Fibroblast of skin of abdomen (primary cell): ENCODE measurements at regions not wholly inside any gene's neighbourhood (a gene's known extent, or its start where the extent isn't known, plus 50 kb on each side); places are given as distances from the start of the nearest gene placed in this dataset.
"Not testable (repeated sequence)": the region's sequence is repeated elsewhere in the genome, so short reads cannot be mapped to it uniquely, and the experiment has no call there.

Experiments
- DNase-seq: peaks from one replicate; pipeline ENCODE4 v3.0.0-alpha.2; 2013

DNA sequence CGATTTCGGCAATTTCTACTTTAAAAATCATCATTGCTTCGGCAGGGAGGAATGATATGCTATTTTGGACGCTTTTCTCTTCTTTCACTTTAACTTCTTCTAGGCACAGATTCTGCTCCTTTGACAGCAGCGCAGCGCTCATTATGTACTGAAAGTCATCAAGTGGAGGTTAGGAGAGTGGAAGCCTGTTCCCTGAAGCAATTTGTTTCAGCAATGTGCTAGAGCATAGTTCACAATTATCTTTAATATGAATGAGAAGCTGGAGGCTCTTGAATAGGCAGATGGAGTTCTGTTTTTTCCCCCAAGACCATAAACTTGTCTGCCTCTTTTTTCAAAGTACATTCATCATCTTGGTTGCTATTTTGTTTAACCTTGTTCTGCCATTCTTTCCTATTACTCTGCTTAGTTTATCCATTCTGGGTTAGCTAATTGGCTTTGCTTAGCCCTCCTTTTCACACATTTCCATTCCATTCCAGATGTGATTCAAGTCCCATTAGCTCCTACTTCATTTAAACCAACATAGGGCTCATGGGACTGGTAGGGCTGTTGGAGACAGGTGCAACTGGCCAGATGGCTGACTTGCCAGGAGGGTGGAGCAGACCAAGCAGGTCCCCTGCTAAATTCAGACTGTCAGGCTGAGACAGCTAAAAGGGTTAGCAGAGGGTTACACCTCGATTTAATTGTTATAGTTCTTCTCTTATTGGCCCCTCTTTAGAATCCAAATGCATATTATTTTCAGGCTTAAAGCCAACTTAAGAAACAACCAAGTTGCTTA is 534.7 kb upstream of the CBLB start:
- DNase-seq, result no peak

DNA sequence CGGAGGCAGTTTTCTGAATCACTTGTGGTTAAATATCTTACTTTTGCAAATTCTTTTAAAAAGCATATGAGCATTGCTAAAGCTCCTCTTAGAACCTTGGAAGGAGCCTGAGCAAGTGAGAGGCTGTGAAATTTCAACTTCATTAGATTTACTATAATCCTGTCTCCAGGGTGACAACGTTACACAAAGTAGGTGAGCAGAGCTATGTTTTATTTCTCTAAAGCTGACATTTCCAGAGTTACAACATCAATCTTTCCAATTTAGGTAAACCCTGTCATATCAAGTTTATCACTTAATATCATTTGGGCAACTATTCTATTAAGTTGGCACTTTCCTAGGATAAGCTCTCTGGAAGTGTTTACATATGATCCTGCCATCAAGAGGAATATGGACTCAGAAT is 544.9 kb upstream of the CBLB start:
- DNase-seq, result no peak

DNA sequence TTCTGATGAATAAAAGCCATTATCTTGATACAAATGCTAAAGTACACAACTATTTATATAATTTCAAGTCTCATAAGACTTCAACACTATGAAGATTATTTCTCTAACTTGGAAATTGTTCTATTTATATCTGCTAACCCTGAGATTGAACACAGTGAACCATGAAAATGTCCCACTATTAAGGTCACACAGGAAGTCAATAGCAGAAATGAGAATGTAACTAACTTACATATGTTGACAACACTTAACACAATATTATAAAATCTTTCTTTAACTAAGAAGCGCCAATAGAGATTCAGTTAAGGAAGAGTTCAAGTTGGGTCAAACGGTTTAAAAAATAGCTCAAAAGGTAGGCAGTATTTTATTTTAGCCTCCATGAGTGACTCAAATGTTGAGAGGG is 551.8 kb upstream of the CBLB start:
- no peak for DNase-seq

DNA sequence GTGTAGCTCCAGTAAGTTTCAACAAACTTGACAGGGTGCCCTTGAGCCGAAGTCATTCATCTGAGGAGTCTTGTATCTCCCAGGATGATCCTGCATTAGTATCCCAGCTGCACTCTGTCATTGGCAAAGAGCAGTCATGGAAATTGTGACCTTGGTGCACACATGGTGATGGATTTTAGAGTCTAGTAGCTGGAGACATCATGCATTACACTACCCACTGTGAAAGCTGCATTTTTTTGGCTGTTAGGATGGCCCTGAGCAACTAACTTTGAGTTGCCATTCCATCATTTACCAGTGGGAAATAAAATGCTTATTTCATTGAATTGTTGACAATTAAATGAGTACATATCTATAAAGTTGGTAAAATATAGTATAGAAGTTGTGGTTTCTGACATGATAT is 552.6 kb upstream of the CBLB start:
- DNase-seq, result no peak

DNA sequence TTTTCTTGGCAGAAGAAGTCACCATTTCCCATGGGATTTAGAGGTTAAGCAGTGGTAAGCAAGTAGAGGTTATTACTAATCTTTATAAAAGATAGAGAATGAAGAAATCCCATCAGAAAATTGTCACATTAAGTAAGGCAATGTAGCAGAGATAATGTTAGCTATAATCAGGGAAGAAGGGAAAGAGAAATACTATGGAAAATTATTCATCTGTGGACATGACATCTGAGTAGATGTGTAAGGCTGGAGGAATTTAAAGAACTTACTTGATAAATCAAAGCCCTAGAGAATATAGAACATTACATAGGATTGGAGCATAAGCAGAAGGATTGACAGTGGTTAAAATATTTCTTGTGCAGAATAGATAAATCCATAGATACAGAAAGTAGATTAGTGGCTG is 553.1 kb upstream of the CBLB start:
- DNase-seq, result peak; percentile 81

DNA sequence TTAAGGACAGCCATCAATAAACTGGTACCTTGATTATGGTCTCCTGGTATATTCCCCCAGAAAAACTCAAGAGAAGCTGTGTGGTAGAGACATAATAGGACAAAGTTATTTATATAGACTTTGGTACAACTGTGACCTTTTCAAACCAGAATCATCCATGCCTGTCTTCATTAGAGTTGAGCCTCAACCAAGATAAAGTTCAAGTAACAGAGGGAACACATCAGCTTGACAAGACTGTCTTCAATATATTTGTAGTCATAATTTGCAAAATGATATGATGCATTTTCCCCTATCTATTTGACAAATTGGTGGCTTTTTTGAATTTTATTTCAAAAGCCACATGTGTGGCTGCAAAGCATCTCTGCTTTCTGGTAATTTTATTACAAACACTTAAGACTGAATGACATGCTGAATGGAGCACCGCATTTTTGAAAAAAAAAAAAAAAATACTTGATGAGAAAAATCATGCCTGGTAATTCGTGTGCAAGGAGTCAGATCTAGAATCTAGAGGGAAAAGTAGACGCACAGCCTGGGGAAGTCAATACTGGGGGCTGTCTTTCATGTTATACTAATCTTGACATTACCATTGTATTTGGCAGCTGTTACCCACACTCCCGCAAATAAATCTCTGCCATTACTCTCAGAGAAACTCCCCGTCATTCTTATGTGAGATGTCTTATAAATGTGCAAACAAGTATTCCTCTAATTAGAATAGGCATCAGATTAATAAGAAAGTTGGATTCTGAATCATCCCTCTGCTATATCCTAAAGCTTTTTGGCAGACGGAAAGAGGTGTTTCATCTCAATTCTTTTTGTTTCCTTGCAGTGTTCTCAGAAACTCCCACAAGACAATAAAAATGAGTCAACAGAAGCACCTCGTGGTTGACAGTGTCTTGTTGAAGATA is 554.8 kb upstream of the CBLB start:
- peak; percentile 77 for DNase-seq

DNA sequence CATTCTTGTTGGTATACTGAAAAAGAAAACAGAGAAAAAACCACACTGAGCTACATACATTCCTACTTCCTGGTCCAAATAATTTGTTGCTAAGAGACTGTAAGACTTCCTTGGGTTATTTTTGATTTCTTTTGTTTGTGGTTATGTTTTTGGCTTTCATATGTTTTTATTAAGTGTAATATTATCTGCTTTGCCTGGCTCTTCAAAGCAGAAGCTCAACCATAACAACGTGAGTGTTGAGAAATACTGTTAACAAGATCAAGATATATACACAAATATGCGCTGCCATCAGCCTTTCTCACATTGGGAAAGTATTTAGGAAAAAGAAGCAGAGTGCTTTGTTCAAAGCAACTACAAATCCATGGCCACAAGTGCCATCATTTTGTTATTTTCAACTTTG is 556.2 kb upstream of the CBLB start:
- DNase-seq, result peak; percentile 66

DNA sequence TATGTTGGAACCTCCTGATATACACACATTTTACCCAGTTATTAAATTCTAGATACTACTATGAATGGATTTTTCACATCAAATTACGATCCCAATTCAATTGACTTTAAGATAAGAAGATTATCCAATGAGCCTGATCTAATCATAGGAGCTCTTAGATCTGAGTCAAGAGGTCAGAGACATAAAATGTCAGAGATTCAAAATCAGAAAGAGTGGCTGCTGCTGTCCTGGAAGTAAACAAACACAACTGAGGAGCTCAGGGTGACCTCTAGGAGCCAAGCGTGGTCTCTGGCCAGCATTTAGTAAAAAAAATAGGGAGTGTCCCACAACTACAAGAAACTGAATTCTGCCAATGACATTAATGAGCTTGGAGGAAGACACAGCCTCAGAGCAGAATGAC is 557.1 kb upstream of the CBLB start:
- DNase-seq, result no peak

DNA sequence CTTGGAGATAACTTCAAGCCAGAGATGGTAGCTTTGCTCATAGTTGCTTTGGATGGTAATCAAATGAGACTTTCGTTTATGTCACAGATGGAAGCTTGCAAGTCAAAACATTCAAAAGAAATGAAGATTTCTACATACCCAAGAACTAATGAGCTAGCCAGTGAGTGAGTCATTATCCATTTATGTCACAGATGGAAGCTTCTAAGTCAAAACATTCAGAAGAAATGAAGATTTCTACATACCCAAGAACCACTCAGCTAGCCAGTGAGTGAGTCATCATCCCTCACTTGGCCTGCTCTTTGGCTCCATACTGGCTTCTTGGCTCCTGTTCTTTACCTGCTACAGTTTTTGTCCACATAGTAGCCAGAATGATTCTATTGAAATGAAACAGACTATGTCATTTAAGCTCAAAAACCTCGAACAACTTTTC is 559.8 kb upstream of the CBLB start:
- peak; percentile 99 for DNase-seq

DNA sequence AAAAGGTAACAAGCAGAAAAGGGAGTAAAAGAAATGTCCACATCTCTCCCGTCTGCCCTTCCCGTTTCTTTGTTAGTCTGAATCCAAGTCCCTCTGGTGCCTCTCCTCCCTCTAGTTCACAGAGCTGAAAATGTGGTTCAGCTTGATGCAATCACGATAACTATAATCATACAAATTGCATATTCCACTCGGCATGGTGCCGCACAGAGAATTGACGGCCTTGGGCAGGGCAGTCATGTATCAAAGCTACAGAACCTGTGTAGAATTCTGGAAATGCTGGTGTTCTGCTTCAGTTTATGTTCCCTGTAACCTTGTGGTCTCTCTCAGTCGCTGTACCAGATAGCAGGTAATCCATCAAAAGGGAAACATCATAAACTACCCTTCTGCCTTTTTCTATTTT is 562.9 kb upstream of the CBLB start:
- DNase-seq, result no peak

DNA sequence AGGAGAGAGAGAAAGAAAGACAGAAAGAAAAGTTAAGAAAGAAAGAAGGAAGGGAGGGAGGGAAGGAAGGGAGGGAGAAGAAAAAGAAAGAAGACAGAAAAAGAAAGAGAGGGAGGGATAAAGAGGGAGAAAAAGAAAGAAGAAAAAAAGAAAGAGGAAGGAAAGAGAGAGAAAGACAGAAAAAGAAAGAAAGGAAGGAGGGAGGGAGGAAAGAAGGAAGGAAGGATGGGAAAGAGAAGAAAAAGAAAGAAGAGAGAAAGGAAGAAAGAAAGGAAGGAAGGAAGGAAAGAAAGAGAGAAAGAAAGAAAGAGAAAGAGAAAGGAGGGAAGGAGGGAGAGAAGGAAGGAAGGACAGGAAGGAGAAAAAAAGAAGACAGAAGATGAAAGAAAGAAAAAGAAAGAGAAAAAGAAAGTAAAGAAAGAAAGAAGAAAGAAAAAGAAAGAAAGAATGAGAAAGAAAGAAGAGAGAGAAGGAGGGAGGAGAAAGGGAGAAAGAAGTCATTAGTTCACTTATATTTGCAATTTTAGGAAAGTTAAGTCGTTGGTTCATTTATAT is 567.2 kb upstream of the CBLB start:
- DNase-seq, result no peak

DNA sequence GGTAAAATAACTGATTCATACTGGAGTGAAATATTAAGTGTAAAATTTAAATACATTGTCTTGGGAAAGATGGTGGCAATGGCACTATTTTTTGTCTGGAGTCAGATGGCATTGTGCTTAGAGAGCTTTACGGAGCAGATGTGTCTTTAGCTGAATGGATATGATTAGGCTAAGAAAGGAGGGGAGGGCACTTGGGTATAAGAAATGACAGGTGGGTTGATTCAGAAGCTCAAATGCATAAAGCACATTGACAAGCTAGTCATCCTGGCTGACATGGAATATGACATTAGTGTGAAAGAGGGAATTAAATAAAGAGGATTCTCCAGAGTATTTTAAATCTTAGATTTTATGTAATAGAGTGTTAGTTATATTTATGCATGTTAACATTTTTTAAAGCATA is 570.1 kb upstream of the CBLB start:
- DNase-seq, result no peak

DNA sequence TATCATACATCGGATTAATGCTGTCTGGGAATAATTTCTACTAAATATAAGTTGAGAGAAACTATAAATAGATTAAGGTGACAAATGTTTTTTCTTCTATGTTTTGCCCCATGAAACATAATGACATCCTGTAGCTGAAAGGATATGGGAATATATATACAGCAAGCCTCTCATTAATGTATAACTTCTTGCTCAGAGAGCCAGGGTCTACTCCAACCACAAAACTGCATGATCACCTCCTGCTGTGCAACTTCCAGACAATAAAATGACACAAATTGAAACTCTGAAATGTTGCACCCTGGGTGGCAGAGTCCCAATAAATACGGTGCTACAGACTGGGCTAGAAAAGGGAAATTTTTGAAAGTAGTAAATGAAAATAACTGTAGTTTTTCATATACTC is 571.9 kb upstream of the CBLB start:
- no peak for DNase-seq

DNA sequence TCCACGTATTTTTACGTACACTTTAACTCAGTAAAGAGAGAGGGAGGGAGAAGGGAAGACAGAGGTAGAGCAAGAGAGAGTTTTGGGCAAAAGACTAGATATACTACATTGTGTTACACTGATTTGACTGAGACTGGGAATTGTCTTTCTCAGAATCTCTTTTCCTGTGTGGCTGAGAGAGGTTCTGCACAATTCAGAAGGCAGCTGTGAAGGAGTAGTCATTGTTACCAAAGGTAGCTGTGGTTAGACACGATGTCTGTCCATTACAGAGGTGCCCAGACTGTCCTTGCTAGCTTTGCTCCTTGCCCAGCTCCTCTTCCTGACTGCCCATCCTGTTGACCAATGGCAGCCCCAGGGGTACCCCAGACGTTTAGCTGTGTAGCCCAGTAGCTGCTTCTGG is 577.5 kb upstream of the CBLB start:
- DNase-seq, result no peak

DNA sequence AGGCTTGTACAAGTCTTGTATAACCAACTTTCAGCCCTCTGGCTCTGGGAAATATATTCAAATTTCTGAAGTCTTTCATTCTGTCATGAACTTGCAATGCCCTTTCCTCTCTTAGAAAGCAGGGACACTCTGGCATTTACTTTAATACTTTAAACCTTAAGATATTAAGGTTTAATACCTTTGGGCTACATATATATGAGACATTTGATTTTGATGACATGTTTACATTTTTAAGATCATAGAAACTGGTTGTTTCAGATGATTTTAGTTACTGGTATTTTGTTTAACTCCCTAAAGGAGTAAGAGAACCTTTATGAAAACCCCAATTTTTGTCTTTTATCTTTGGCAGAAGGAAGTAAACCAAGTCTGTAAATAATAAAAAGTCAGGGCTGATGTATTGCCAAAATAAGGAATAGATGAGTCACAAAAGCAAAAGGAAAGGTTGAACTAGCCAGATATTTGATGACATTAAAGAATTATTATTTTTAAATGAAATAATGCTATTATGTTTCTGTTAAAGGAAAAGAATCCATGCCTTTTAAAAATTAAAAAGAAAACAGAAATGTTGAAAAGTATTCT is 579.0 kb upstream of the CBLB start:
- DNase-seq, result no peak

DNA sequence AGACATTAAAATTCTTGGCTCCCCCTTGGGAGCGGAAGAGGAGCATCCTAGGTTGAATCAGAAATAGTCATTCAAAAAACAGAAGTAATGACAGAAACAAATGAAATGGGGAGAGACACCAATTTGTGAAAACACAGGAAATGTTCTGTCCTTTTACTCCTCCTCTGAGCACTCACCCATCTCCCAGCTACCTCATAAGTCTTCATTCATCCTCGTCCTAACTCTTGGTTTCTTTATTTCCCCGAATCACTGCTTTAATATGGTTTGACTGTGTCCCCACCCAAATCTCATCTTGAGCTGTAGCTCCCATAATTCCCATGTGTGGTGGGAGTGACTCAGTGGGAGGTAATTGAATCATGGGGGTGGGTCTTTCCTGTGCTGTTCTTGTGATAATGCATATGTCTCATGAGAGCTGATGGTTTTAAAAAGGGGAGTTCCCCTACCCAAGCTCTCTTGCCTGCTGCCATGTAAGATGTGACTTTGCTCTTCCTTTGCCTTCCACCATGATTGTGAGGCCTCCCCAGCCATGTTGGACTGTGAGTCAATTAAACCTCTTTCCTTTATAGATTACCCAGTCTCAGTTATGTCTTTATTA is 579.7 kb upstream of the CBLB start:
- DNase-seq, result not testable (repeated sequence)

DNA sequence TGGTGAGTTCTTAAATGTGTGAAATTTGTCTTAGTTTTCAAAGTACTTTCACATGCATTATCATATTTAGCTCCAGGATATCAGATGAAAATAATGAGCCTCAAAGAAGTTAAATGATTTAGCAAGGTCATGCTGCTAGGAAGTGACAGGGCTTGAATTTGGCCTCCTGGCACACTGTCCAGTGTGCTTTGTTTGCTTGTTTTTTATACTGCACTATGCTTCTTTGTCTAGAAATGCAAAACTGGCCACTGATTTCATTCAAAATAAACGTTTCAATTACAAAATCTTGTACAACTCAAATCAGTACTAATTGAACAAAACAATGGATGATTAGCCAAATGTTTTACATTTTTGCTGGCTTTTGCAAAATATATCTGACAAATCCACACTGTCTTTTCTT is 583.3 kb upstream of the CBLB start:
- no peak for DNase-seq

DNA sequence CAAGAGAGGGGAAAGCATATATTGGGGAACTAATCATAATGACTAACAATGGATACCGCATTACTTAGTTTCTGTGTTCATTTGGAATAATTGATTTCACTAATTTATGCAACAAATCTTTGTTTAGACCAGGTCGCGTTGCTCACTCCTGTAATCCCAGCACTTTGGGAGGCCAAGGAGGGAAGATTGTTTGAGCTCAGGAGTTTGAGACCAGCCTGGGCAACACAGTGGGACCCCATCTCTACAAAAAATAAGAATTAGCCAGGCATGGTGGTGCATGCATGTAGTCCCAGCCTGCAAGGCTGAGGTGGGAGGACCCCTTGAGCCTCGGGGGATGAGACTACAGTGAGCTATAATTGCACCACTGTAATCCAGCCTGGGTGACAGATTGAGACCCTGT is 585.7 kb upstream of the CBLB start:
- no peak for DNase-seq

DNA sequence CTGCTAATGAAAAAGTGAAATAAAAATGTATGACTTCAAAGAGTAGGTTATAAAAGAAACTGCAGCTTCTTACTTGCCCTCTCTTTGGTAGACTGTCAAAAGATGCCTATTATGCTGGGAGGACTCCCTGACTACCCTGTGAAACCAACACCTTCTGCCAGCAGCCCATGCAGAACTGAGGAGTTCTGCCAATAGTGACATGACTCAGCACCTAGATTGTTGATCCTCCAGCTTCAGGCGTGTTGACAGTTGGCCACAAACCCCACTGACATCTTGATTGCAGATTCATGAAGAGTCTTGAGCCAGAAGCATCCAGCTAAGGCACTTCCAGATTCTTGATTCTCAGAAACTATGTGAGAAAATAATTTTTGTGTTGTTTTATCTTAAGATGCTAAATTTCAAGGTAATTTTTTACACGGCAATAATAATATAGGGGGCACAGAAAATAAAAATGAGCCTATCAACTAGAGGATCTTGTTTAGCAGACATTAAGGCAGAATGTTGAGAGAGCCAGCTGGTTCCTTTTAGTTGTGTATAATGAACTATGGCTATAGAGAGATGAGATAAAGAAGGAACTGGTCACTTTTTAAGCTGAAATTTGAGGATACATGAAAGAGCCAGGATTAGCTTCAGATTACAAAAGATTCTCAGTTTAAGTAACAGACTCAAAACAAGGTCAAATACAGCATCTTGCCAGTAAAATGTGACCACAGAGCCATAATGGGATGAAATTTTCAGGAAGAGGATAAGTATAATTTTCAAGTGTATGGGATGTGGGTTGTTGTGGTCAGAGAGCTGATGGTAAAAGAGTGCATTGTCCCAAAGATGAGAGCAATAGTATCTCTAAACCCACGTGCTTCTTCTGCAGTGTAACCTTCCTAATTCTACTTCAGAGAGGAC is 588.7 kb upstream of the CBLB start:
- peak; percentile 94 for DNase-seq

DNA sequence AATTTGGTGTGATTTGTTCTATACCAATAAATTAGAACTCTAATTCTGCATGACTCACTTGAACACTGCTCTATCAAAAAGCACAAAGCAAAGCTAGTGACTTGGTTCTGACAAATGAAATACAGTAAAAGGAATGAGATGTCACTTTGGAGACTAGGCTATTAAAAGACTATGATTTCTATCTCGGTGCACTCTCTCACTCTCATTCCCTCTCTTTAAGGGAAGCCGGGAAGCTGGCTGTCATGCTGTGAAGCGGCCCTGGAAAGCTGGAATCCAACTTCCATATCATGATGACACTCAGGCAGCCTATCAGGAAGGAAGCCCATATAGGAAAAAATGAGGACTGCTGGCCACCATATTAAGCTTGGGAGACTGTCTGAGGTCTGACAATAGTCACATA is 590.1 kb upstream of the CBLB start:
- no peak for DNase-seq

DNA sequence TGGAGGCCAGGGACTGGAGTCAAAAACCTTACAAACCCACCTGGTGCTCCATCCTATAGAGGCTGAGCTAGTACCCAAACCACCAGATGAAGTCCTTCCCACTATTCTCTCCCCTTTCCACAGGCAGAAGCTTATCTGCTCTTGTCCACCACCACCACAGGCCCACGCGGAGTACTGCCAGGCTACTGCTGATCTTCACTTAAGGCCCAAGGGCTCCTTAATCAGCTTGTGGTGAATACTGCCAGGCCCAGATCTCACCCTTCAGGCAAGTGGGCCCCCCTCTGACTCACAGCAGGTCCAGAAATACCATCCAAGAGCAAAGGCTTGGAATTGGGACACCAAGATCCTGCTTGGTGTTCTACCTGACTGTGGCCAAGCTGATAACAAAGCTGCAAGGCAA is 598.1 kb upstream of the CBLB start:
- DNase-seq, result no peak
